Activated CD4-positive, alpha-beta T cell treated with anti-CD3 and anti-CD28 coated beads, Interleukin-2, amount 10 ng/mL, durations not matched to agents 24 days and 14 days (primary cell): ENCODE measurements at regions not wholly inside any gene's neighbourhood (a gene's known extent, or its start where the extent isn't known, plus 50 kb on each side); places are given as distances from the start of the nearest gene placed in this dataset.
"Not testable (repeated sequence)": the region's sequence is repeated elsewhere in the genome, so short reads cannot be mapped to it uniquely, and the experiment has no call there.

Experiments used
- DNase-seq: peaks from one replicate; pipeline ENCODE4 v3.0.0; 2022
- H3K27ac Mint-ChIP-seq: one replicate; pipeline ENCODE4 v1.8.0; 2022; ENCODE audit warnings: mild to moderate bottlenecking, mixed read lengths
- H3K27me3 Mint-ChIP-seq: one replicate; pipeline ENCODE4 v1.8.0; 2022; ENCODE audit warnings: mixed read lengths
- H3K36me3 Mint-ChIP-seq: one replicate; pipeline ENCODE4 v1.8.0; 2022; ENCODE audit warnings: low read depth, mild to moderate bottlenecking, mixed read lengths
- H3K4me1 Mint-ChIP-seq: one replicate; pipeline ENCODE4 v1.8.0; 2021; ENCODE audit warnings: mixed read lengths
- H3K4me3 Mint-ChIP-seq: one replicate; pipeline ENCODE4 v1.8.0; 2022; ENCODE audit warnings: mild to moderate bottlenecking, moderate library complexity, mixed read lengths
- H3K9me3 Mint-ChIP-seq: one replicate; pipeline ENCODE4 v1.8.0; 2021; ENCODE audit warnings: mixed read lengths
- intact Hi-C: fragments of 100-400 bp; cut with micrococcal nuclease; formaldehyde crosslinking; loops from one replicate; pipeline ENCODE4 v1.15.1; 2023

GRCh38 chr6:68139130-68139529 is 496.0 kb upstream of the ADGRB3 start:
- Mint-ChIP-seq H3K27me3 (no peaks in the 10 kb centered on the region), H3K4me3 (no peak overlapping the region), H3K9me3 (peaks cover 4% of the 10 kb centered on the region), H3K27ac (no peak overlapping the region), H3K36me3 (no peaks in the 10 kb centered on the region), H3K4me1 (no peaks in the 10 kb centered on the region)
- intact Hi-C loops = no loop called here
- DNase-seq = no peak

- Mint-ChIP-seq H3K4me1 (no peaks in the 10 kb centered on the region), H3K27ac (no peak overlapping the region), H3K9me3 (peaks cover 4% of the 10 kb centered on the region), H3K27me3 (no peaks in the 10 kb centered on the region), H3K4me3 (no peak overlapping the region), H3K36me3 (no peaks in the 10 kb centered on the region)
- no peak for DNase-seq
- intact Hi-C loops = no loop called here
These were observed 500.3 kb upstream of the ADGRB3 start for GRCh38 chr6:68134796-68135195.

DNA sequence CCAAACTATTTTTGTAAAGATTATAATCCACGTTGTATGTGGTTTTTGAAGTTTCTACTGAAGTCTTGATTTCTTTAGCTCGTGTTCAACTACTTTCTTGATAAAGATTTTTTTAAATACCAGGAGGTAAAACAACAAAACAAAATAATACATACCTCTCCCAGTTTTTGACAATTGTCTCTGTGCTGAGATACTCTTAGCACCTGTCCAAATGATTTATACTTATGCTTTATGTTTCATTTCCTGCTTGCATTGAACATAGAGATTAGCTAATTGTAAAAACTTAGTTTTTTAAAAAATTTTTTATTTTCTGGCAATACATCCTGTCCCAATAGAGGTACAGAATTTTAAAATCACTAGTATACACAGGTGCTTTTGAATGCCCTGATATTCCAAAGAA is 506.9 kb upstream of the ADGRB3 start:
- Mint-ChIP-seq H3K27me3 (no peaks in the 10 kb centered on the region), H3K36me3 (no peaks in the 10 kb centered on the region)

GRCh38 chr6:68127074-68127473 is 508.0 kb upstream of the ADGRB3 start:
- H3K4me1 Mint-ChIP-seq = no peaks in the 10 kb centered on the region
- H3K9me3 Mint-ChIP-seq = peaks cover 3% of the 10 kb centered on the region
- intact Hi-C loops = no loop called here
- H3K27me3 Mint-ChIP-seq = no peaks in the 10 kb centered on the region
- no peak for DNase-seq
- H3K4me3 Mint-ChIP-seq = no peak overlapping the region
- H3K36me3 Mint-ChIP-seq = no peaks in the 10 kb centered on the region
- no peak overlapping the region for H3K27ac Mint-ChIP-seq

More for the DNA sequence above, 506.9 kb upstream of the ADGRB3 start:
- no peak for DNase-seq
- intact Hi-C loops = no loop called here
- no peaks in the 10 kb centered on the region for H3K9me3 Mint-ChIP-seq
- H3K27ac Mint-ChIP-seq = no peak overlapping the region
- no peak overlapping the region for H3K4me3 Mint-ChIP-seq
- H3K4me1 Mint-ChIP-seq = no peaks in the 10 kb centered on the region

GRCh38 chr6:68126089-68126749 is 508.9 kb upstream of the ADGRB3 start:
- Mint-ChIP-seq H3K4me3 (no peak overlapping the region), H3K36me3 (no peaks in the 10 kb centered on the region), H3K4me1 (no peaks in the 10 kb centered on the region), H3K9me3 (peaks cover 3% of the 10 kb centered on the region), H3K27me3 (no peaks in the 10 kb centered on the region), H3K27ac (no peak overlapping the region)
- intact Hi-C loops = no loop called here
- DNase-seq = no peak

- H3K27ac Mint-ChIP-seq, DNase-seq, H3K4me1 Mint-ChIP-seq, H3K9me3 Mint-ChIP-seq, H3K4me3 Mint-ChIP-seq, H3K36me3 Mint-ChIP-seq, intact Hi-C loops, H3K27me3 Mint-ChIP-seq: not testable (repeated sequence)
These were observed 512.1 kb upstream of the ADGRB3 start for GRCh38 chr6:68122975-68123374.

- no peak overlapping the region for H3K27ac Mint-ChIP-seq
- intact Hi-C loops = no loop called here
- H3K4me3 Mint-ChIP-seq = no peak overlapping the region
- no peaks in the 10 kb centered on the region for H3K36me3 Mint-ChIP-seq
- H3K27me3 Mint-ChIP-seq = no peaks in the 10 kb centered on the region
- H3K9me3 Mint-ChIP-seq = peaks cover 4% of the 10 kb centered on the region
- H3K4me1 Mint-ChIP-seq = no peaks in the 10 kb centered on the region
- DNase-seq = no peak
These were observed 513.0 kb upstream of the ADGRB3 start for GRCh38 chr6:68122032-68122431.

GRCh38 chr6:68120954-68121353 is 514.1 kb upstream of the ADGRB3 start:
- H3K36me3 Mint-ChIP-seq, H3K9me3 Mint-ChIP-seq, DNase-seq, H3K4me1 Mint-ChIP-seq, H3K27ac Mint-ChIP-seq, H3K27me3 Mint-ChIP-seq, H3K4me3 Mint-ChIP-seq, intact Hi-C loops: not testable (repeated sequence)

DNA sequence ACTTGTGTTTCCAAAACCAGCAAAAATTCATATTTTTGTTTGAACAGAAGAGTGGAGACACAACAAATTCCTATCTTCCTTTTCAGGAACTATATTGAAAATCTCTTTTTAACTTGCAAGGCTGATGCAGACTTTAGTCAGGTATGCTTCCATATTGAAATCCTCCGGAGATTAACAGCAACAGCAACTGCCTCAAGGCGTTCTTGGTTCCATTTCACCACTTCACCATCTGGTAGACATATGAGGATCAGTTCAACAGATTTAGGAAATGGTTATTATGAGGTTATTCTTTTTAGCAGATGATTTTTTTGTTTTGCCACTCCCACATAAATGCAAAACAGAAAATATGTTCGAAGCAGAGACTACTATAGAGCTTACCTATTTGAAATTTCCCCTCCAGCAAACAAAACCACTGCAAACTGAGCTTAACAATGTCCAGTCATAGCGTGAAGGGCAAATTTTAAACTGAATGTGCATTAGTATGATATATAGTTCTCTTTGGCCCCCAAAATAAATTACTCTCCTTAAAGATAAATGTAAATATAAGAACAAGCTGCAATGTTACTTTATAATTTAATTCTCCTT is 520.5 kb upstream of the ADGRB3 start:
- H3K4me1 Mint-ChIP-seq = no peaks in the 10 kb centered on the region
- H3K36me3 Mint-ChIP-seq = no peaks in the 10 kb centered on the region
- intact Hi-C loops = no loop called here
- no peaks in the 10 kb centered on the region for H3K27me3 Mint-ChIP-seq
- peaks cover 4% of the 10 kb centered on the region for H3K9me3 Mint-ChIP-seq
- no peak overlapping the region for H3K27ac Mint-ChIP-seq
- no peak for DNase-seq
- no peak overlapping the region for H3K4me3 Mint-ChIP-seq

DNA sequence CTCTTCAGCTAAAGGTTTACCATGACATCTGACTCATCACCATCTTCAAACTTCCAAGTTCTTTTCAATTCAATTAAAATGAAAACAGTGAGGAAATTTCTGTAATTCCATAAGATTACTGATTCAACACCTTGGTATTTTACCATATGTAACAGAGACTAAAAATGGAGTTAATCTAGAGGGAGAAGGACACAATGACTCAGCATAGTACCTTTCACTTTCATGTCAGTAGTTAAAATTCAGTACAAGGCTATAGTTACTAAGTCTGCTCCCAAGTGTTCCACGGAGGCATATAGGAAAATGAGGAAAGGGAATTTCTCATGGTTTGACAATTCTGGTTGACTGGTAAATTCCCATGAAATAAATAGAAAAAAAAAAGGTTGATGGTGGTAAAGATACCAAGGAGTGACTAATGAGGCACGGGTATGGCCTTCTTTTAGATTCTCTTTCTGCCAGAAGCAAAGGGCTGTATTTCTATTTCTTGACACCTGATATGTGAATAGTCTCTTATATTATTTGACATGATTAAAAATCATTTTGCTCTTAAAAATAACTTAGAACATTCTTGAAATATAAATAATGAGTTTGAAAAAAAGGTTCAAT is 526.7 kb upstream of the ADGRB3 start:
- intact Hi-C loops = no loop called here
- Mint-ChIP-seq H3K4me1 (no peaks in the 10 kb centered on the region), H3K4me3 (no peak overlapping the region), H3K36me3 (no peaks in the 10 kb centered on the region), H3K27me3 (no peaks in the 10 kb centered on the region), H3K27ac (no peak overlapping the region), H3K9me3 (no peaks in the 10 kb centered on the region)
- no peak for DNase-seq

GRCh38 chr6:68094070-68094469 is 541.0 kb upstream of the ADGRB3 start:
- H3K36me3 Mint-ChIP-seq = no peaks in the 10 kb centered on the region
- H3K4me1 Mint-ChIP-seq = no peaks in the 10 kb centered on the region
- H3K9me3 Mint-ChIP-seq = no peaks in the 10 kb centered on the region
- H3K4me3 Mint-ChIP-seq = no peak overlapping the region
- no peak for DNase-seq
- H3K27me3 Mint-ChIP-seq = no peaks in the 10 kb centered on the region
- intact Hi-C loops = no loop called here
- no peak overlapping the region for H3K27ac Mint-ChIP-seq

GRCh38 chr6:68087399-68088133 is 547.5 kb upstream of the ADGRB3 start:
- no peaks in the 10 kb centered on the region for H3K9me3 Mint-ChIP-seq
- no peaks in the 10 kb centered on the region for H3K4me1 Mint-ChIP-seq
- H3K36me3 Mint-ChIP-seq = no peaks in the 10 kb centered on the region
- DNase-seq = no peak
- no peaks in the 10 kb centered on the region for H3K27me3 Mint-ChIP-seq
- no peak overlapping the region for H3K4me3 Mint-ChIP-seq
- intact Hi-C loops = no loop called here
- H3K27ac Mint-ChIP-seq = no peak overlapping the region

DNA sequence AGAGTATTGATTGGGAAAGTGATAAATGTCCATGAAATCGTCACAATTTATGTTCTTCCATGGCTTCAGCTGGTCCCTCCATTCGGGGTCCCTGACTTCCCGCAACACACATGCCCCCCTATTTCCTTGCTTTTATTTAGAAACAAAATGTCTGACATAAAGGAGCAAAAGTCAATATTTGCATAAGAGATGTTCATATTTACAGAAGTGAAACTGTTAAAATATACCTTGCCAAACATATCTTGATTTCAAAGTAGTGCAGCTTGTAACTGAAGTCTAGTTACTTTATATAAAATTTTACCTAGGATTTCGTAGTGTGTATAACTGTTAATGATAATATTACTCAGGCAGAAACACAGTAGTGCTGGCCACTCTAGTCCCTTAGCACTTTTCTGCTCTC is 548.9 kb upstream of the ADGRB3 start:
- no peaks in the 10 kb centered on the region for H3K4me1 Mint-ChIP-seq
- no peak overlapping the region for H3K4me3 Mint-ChIP-seq
- no peak overlapping the region for H3K27ac Mint-ChIP-seq
- no peaks in the 10 kb centered on the region for H3K9me3 Mint-ChIP-seq
- intact Hi-C loops = no loop called here
- H3K36me3 Mint-ChIP-seq = no peaks in the 10 kb centered on the region
- no peak for DNase-seq
- no peaks in the 10 kb centered on the region for H3K27me3 Mint-ChIP-seq

DNA sequence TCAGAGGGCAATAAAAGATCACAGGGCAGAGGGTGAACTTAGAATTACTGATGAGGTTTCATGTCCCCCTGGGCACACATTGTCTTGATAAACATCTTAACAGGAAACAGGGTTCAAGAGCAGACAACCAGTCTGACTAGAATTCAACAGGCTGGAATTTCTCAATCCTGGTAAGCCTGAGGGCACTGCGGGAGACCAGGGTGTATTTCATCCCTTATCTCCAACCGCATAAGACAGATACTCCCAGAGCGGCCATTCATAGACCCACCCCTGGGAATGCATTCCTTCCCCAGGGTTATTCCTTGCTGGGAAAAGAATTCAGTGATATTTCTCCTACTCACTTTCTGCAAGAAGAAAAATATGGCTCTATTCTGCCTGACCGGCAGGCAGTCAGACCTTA is 549.5 kb upstream of the ADGRB3 start:
- H3K36me3 Mint-ChIP-seq, H3K27me3 Mint-ChIP-seq, intact Hi-C loops, H3K27ac Mint-ChIP-seq, H3K4me3 Mint-ChIP-seq, H3K4me1 Mint-ChIP-seq, DNase-seq, H3K9me3 Mint-ChIP-seq: not testable (repeated sequence)
